Stimulated activated memory B cell treated with anti-CD40 and anti-IgM and Interleukin-4, amounts not matched to agents 10 μg/mL and 1 μg/mL and 100 μg/mL, for 72 hours (primary cell): ENCODE measurements at regions not wholly inside any gene's neighbourhood (a gene's known extent, or its start where the extent isn't known, plus 50 kb on each side); places are given as distances from the start of the nearest gene placed in this dataset.

Experiments used
- ATAC-seq: fragments of 150-1000 bp; cut with Tn5 transposase; 2 replicates; pipeline ENCODE4 v1.10.0; 2021
- H3K27ac Mint-ChIP-seq: one replicate; pipeline ENCODE4 v1.8.0; 2022; ENCODE audit warnings: mild to moderate bottlenecking, mixed read lengths
- H3K27me3 Mint-ChIP-seq: one replicate; pipeline ENCODE4 v1.8.0; 2022; ENCODE audit warnings: mixed read lengths
- H3K36me3 Mint-ChIP-seq: one replicate; pipeline ENCODE4 v1.8.0; 2022; ENCODE audit warnings: mixed read lengths
- H3K4me1 Mint-ChIP-seq: one replicate; pipeline ENCODE4 v1.8.0; 2022; ENCODE audit warnings: mixed read lengths
- H3K4me3 Mint-ChIP-seq: one replicate; pipeline ENCODE4 v1.8.0; 2022; ENCODE audit warnings: mild to moderate bottlenecking, moderate library complexity, mixed read lengths
- H3K9me3 Mint-ChIP-seq: one replicate; pipeline ENCODE4 v1.8.0; 2022; ENCODE audit warnings: mixed read lengths

GRCh38 chr2:53559302-53559966 lies 208.2 kb upstream of the CHAC2 start:
- peaks cover 10% of the 10 kb centered on the region for H3K9me3 Mint-ChIP-seq
- H3K4me1 Mint-ChIP-seq, result no peaks in the 10 kb centered on the region
- ATAC-seq, result no peak
- H3K27ac Mint-ChIP-seq, result no peak overlapping the region
- H3K27me3 Mint-ChIP-seq, result no peaks in the 10 kb centered on the region
- H3K4me3 Mint-ChIP-seq, result no peak overlapping the region
- no peaks in the 10 kb centered on the region for H3K36me3 Mint-ChIP-seq

GRCh38 chr2:53558867-53559266 lies 208.7 kb upstream of the CHAC2 start:
- no peak overlapping the region for H3K27ac Mint-ChIP-seq
- H3K9me3 Mint-ChIP-seq, result peaks cover 10% of the 10 kb centered on the region
- no peaks in the 10 kb centered on the region for H3K4me1 Mint-ChIP-seq
- H3K4me3 Mint-ChIP-seq, result no peak overlapping the region
- no peaks in the 10 kb centered on the region for H3K36me3 Mint-ChIP-seq
- H3K27me3 Mint-ChIP-seq, result no peaks in the 10 kb centered on the region
- ATAC-seq, result no peak

- Mint-ChIP-seq H3K36me3 (no peaks in the 10 kb centered on the region), H3K4me3 (no peak overlapping the region), H3K27me3 (no peaks in the 10 kb centered on the region), H3K9me3 (peaks cover 4% of the 10 kb centered on the region), H3K4me1 (no peaks in the 10 kb centered on the region), H3K27ac (no peak overlapping the region)
- no peak for ATAC-seq
These were observed 218.1 kb upstream of the CHAC2 start for GRCh38 chr2:53549497-53549896.

- Mint-ChIP-seq H3K27me3 (no peaks in the 10 kb centered on the region), H3K4me3 (no peak overlapping the region), H3K36me3 (no peaks in the 10 kb centered on the region), H3K9me3 (peaks cover 3% of the 10 kb centered on the region), H3K27ac (no peak overlapping the region), H3K4me1 (no peaks in the 10 kb centered on the region)
- no peak for ATAC-seq
These were observed 222.0 kb upstream of the CHAC2 start for GRCh38 chr2:53545604-53546003.

GRCh38 chr2:53544871-53545558 lies 222.6 kb upstream of the CHAC2 start:
- H3K9me3 Mint-ChIP-seq, result peaks cover 7% of the 10 kb centered on the region
- no peaks in the 10 kb centered on the region for H3K4me1 Mint-ChIP-seq
- no peak overlapping the region for H3K4me3 Mint-ChIP-seq
- no peak overlapping the region for H3K27ac Mint-ChIP-seq
- ATAC-seq, result no peak
- no peaks in the 10 kb centered on the region for H3K27me3 Mint-ChIP-seq
- no peaks in the 10 kb centered on the region for H3K36me3 Mint-ChIP-seq

GRCh38 chr2:53543083-53543482 lies 224.5 kb upstream of the CHAC2 start:
- H3K27ac Mint-ChIP-seq, result no peak overlapping the region
- H3K4me1 Mint-ChIP-seq, result no peaks in the 10 kb centered on the region
- peaks cover 7% of the 10 kb centered on the region for H3K9me3 Mint-ChIP-seq
- no peak for ATAC-seq
- H3K36me3 Mint-ChIP-seq, result no peaks in the 10 kb centered on the region
- H3K4me3 Mint-ChIP-seq, result no peak overlapping the region
- H3K27me3 Mint-ChIP-seq, result peaks cover 9% of the 10 kb centered on the region

- ATAC-seq, result no peak
These were observed 230.8 kb upstream of the CHAC2 start for GRCh38 chr2:53536583-53537361.

GRCh38 chr2:53535234-53535840 lies 232.3 kb upstream of the CHAC2 start:
- no peak for ATAC-seq
- Mint-ChIP-seq H3K4me3 (no peak overlapping the region), H3K27me3 (peaks cover 18% of the 10 kb centered on the region), H3K4me1 (no peaks in the 10 kb centered on the region), H3K9me3 (peaks cover 5% of the 10 kb centered on the region), H3K27ac (no peak overlapping the region), H3K36me3 (no peaks in the 10 kb centered on the region)

More at GRCh38 chr2:53536583-53537361, 230.8 kb upstream of the CHAC2 start:
- Mint-ChIP-seq H3K9me3 (peaks cover 10% of the 10 kb centered on the region), H3K36me3 (no peaks in the 10 kb centered on the region), H3K27me3 (peaks cover 18% of the 10 kb centered on the region), H3K4me3 (no peak overlapping the region), H3K4me1 (no peaks in the 10 kb centered on the region), H3K27ac (no peak overlapping the region)

- Mint-ChIP-seq H3K4me1 (no peaks in the 10 kb centered on the region), H3K9me3 (no peaks in the 10 kb centered on the region), H3K27me3 (no peaks in the 10 kb centered on the region), H3K36me3 (no peaks in the 10 kb centered on the region), H3K4me3 (no peak overlapping the region), H3K27ac (no peak overlapping the region)
- ATAC-seq, result no peak
These were observed 237.5 kb upstream of the CHAC2 start for GRCh38 chr2:53530126-53530525.

- H3K4me3 Mint-ChIP-seq, result no peak overlapping the region
- ATAC-seq, result no peak
- no peak overlapping the region for H3K27ac Mint-ChIP-seq
- no peaks in the 10 kb centered on the region for H3K36me3 Mint-ChIP-seq
- no peaks in the 10 kb centered on the region for H3K4me1 Mint-ChIP-seq
- H3K27me3 Mint-ChIP-seq, result no peaks in the 10 kb centered on the region
- no peaks in the 10 kb centered on the region for H3K9me3 Mint-ChIP-seq
These were observed 240.5 kb upstream of the CHAC2 start for GRCh38 chr2:53527056-53527455.

GRCh38 chr2:53519918-53520841 lies 247.4 kb upstream of the CHAC2 start:
- H3K4me3 Mint-ChIP-seq, result no peak overlapping the region
- ATAC-seq, result no peak
- no peak overlapping the region for H3K27ac Mint-ChIP-seq
- H3K4me1 Mint-ChIP-seq, result peaks cover 5% of the 10 kb centered on the region
- H3K27me3 Mint-ChIP-seq, result peaks cover 9% of the 10 kb centered on the region
- no peaks in the 10 kb centered on the region for H3K9me3 Mint-ChIP-seq
- no peaks in the 10 kb centered on the region for H3K36me3 Mint-ChIP-seq

GRCh38 chr2:53517406-53517805 lies 250.2 kb upstream of the CHAC2 start:
- ATAC-seq, result no peak
- H3K4me3 Mint-ChIP-seq, result no peak overlapping the region
- peaks cover 21% of the 10 kb centered on the region for H3K27me3 Mint-ChIP-seq
- no peaks in the 10 kb centered on the region for H3K36me3 Mint-ChIP-seq
- H3K4me1 Mint-ChIP-seq, result peaks cover 5% of the 10 kb centered on the region
- H3K27ac Mint-ChIP-seq, result no peak overlapping the region
- no peaks in the 10 kb centered on the region for H3K9me3 Mint-ChIP-seq

GRCh38 chr2:53516650-53517049 lies 251.0 kb upstream of the CHAC2 start:
- Mint-ChIP-seq H3K27ac (no peak overlapping the region), H3K4me3 (no peak overlapping the region), H3K9me3 (no peaks in the 10 kb centered on the region), H3K36me3 (no peaks in the 10 kb centered on the region), H3K27me3 (peaks cover 21% of the 10 kb centered on the region), H3K4me1 (peaks cover 5% of the 10 kb centered on the region)
- ATAC-seq, result no peak

GRCh38 chr2:53515435-53516332 lies 251.9 kb upstream of the CHAC2 start:
- Mint-ChIP-seq H3K27ac (no peak overlapping the region), H3K4me3 (no peak overlapping the region), H3K9me3 (no peaks in the 10 kb centered on the region), H3K4me1 (peaks cover 5% of the 10 kb centered on the region), H3K36me3 (no peaks in the 10 kb centered on the region), H3K27me3 (peaks cover 21% of the 10 kb centered on the region)
- ATAC-seq, result no peak
